Transverse colon (tissue), 4 donors: ENCODE measurements at regions not wholly inside any gene's neighbourhood (a gene's known extent, or its start where the extent isn't known, plus 50 kb on each side); places are given as distances from the start of the nearest gene placed in this dataset.

ENCODE experiments used
- DNase-seq: peaks from one replicate; pipeline ENCODE4 v3.0.0-alpha.2; 2019
- H3K27ac ChIP-seq, 4 donors: fragments of 200-600 bp; sonication (generic); 2 replicates each; pipeline ENCODE4 v1.5.1; 2016 to 2018; ENCODE audit warnings: inconsistent platforms in 4 of 4
- H3K27me3 ChIP-seq: fragments of 200-600 bp; sonication (generic); 2 replicates; pipeline ENCODE4 v1.5.1; 2017; ENCODE audit warnings: inconsistent platforms
- H3K36me3 ChIP-seq, 4 donors: fragments of 200-600 bp; sonication (generic); 2 replicates each; pipeline ENCODE4 v1.5.1; 2017 to 2019; ENCODE audit warnings: inconsistent platforms in 4 of 4
- H3K4me1 ChIP-seq, 4 donors: fragments of 200-600 bp; sonication (generic); 2 replicates each; pipeline ENCODE4 v1.5.1; 2017 to 2020; ENCODE audit warnings: inconsistent platforms in 4 of 4
- H3K4me3 ChIP-seq, 4 donors: fragments of 200-600 bp; sonication (generic); 1 replicate in 1 of 4; 2 replicates in 3 of 4; pipeline versions ENCODE4 v1.5.1 to v1.6.1; 2017 to 2019; ENCODE audit warnings: inconsistent platforms in 4 of 4
- H3K9me3 ChIP-seq, 2 donors: fragments of 200-600 bp; sonication (generic); 2 replicates each; pipeline ENCODE4 v1.5.1; 2017 to 2019; ENCODE audit warnings: inconsistent platforms in 2 of 2
- CTCF ChIP-seq, 5 experiments: fragments of 200-600 bp in 3 of 5; fragments of 450-650 bp in 2 of 5; sonication (generic) in 3 of 5; IDR thresholded peaks; 1 replicate in 2 of 5; 2 replicates in 3 of 5; pipeline ENCODE4 v1.5.1; 2016 to 2017; ENCODE audit warnings: antibody characterized with exemption in 5 of 5, inconsistent platforms in 3 of 5, mild to moderate bottlenecking in 2 of 5, moderate library complexity in 1 of 5
- EP300 ChIP-seq: sonication (generic); formaldehyde crosslinking; IDR thresholded peaks from one replicate; pipeline ENCODE4 v1.6.1; 2017; ENCODE audit warnings: antibody characterized with exemption, low read depth
- POLR2A ChIP-seq: fragments of 450-650 bp; IDR thresholded peaks from one replicate; pipeline ENCODE4 v1.6.1; 2016; ENCODE audit warnings: antibody characterized with exemption, mild to moderate bottlenecking, moderate library complexity
- POLR2AphosphoS5 ChIP-seq, 3 donors: sonication (generic); formaldehyde crosslinking; IDR thresholded peaks; one replicate each; pipeline ENCODE4 v1.6.1; 2016; ENCODE audit warnings: antibody characterized with exemption in 3 of 3
- WGBS, 2 donors: methylation state at CpG; one replicate each; pipeline ENCODE4 v1.1.5; 2018; ENCODE audit warnings: low coverage in 1 of 2; 5-methylcytosine and 5-hydroxymethylcytosine counted together
- in situ Hi-C, 4 donors: fragments of 200-750 bp; cut with MboI; loops; one replicate each; pipeline versions ENCODE4 v1.15.0 to v1.15.1; 2017; ENCODE audit warnings: low sequenced_read_pairs in 3 of 4, low pct_ligation_motif_present in 1 of 4, low pct_unique_long_range_greater_than_20kb in 1 of 4
- intact Hi-C: fragments of 100-400 bp; cut with DNase I; formaldehyde crosslinking; loops from one replicate; pipeline ENCODE4 v1.15.1; 2023; ENCODE audit warnings: low total_unique reads

GRCh38 chr12:93195511-93195910, 182.2 kb upstream of the NUDT4 start:
- no peak overlapping the region for H3K4me3 ChIP-seq
- H3K4me1 ChIP-seq: peaks cover 0 to 7% (median 0%) of the 10 kb centered on the region in 4 donors
- 88 to 91% methylated on average over 4 of the region's 4 CpGs for WGBS, 2 donors
- in situ Hi-C loops: no loop called here
- no peak for TF ChIP-seq POLR2AphosphoS5 (IDR thresholded peaks at IDR 0.05)
- no peak for TF ChIP-seq POLR2A
- no peak for TF ChIP-seq CTCF (IDR thresholded peaks at IDR 0.05)
- TF ChIP-seq EP300: no peak
- no peaks in the 10 kb centered on the region for H3K27me3 ChIP-seq
- H3K36me3 ChIP-seq: no peaks in the 10 kb centered on the region
- H3K27ac ChIP-seq: no peak overlapping the region
- DNase-seq: no peak
- intact Hi-C loops: no loop called here
- no peaks in the 10 kb centered on the region for H3K9me3 ChIP-seq

DNA sequence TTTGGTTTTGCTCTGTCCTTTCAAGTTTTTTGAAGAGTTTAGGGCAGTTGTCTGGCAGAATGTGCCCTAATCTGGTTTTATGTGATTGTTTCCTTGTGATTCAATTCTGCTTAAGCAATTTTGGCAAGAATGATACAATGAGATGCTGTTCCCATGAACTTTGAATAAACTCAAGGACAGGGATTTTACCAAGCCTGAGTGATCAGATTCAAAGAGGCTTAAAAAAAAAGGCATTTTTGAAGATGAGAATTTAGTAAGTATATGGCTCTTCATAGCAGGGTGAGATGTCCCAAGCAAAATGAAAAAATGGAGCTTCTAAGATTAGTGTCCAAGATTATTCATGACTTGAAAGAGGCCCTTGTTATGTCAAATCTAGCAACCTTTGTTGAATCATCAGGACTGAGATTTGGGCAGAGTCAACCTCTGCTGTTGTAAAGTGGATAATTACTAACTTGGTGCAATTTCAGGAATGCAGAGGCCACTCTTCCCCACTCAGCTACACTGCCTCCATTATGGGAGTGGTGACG, 180.6 kb upstream of the NUDT4 start:
- H3K27ac ChIP-seq: no peak overlapping the region
- no peaks in the 10 kb centered on the region for H3K36me3 ChIP-seq
- TF ChIP-seq CTCF (IDR thresholded peaks at IDR 0.05) (no peak), POLR2A (no peak), POLR2AphosphoS5 (IDR thresholded peaks at IDR 0.05) (no peak), EP300 (no peak)
- WGBS, 2 donors: 100% methylated on average over 1 of the region's 1 CpG; no CpG with 5 or more reads in 1 of the 2 donors
- no peaks in the 10 kb centered on the region for H3K9me3 ChIP-seq
- H3K27me3 ChIP-seq: no peaks in the 10 kb centered on the region
- intact Hi-C loops (no loop called here), in situ Hi-C loops (no loop called here)
- DNase-seq: no peak
- H3K4me3 ChIP-seq: no peak overlapping the region
- H3K4me1 ChIP-seq: peaks cover 0 to 7% (median 0%) of the 10 kb centered on the region in 4 donors

- Histone ChIP-seq H3K36me3 (no peaks in the 10 kb centered on the region), H3K27ac (no peak overlapping the region), H3K9me3 (no peaks in the 10 kb centered on the region), H3K4me1 (peaks cover 0 to 7% (median 0%) of the 10 kb centered on the region in 4 donors), H3K4me3 (no peak overlapping the region), H3K27me3 (no peaks in the 10 kb centered on the region)
- WGBS, 2 donors: 79 to 87% methylated on average over 2 to 4 of the region's 4 CpGs
- intact Hi-C loops: no loop called here
- no peak for DNase-seq
- TF ChIP-seq EP300 (no peak), CTCF (IDR thresholded peaks at IDR 0.05) (no peak), POLR2A (no peak), POLR2AphosphoS5 (IDR thresholded peaks at IDR 0.05) (no peak)
- in situ Hi-C loops: no loop called here
Observed at GRCh38 chr12:93198086-93198485, 179.6 kb upstream of the NUDT4 start.

- WGBS, 2 donors: 68 to 69% methylated on average over 1 to 2 of the region's 2 CpGs
- Histone ChIP-seq H3K4me3 (no peak overlapping the region), H3K36me3 (no peaks in the 10 kb centered on the region), H3K27me3 (no peaks in the 10 kb centered on the region), H3K9me3 (no peaks in the 10 kb centered on the region), H3K4me1 (peaks cover 0 to 7% (median 0%) of the 10 kb centered on the region in 4 donors), H3K27ac (no peak overlapping the region)
- TF ChIP-seq CTCF (IDR thresholded peaks at IDR 0.05) (no peak), POLR2AphosphoS5 (IDR thresholded peaks at IDR 0.05) (no peak), EP300 (no peak), POLR2A (no peak)
- DNase-seq: no peak
- in situ Hi-C loops: no loop called here
- intact Hi-C loops: no loop called here
Observed at GRCh38 chr12:93199831-93200236, 177.9 kb upstream of the NUDT4 start.
